Epidermal melanocyte (primary cell): ENCODE measurements at regions not wholly inside any gene's neighbourhood (a gene's known extent, or its start where the extent isn't known, plus 50 kb on each side); places are given as distances from the start of the nearest gene placed in this dataset.
"Not testable (repeated sequence)": the region's sequence is repeated elsewhere in the genome, so short reads cannot be mapped to it uniquely, and the experiment has no call there.

Experiments used
- DNase-seq: peaks from one replicate; pipeline ENCODE4 v3.0.0; 2011; ENCODE audit warnings: low spot score; ENCODE audit not compliant: insufficient read length

DNA sequence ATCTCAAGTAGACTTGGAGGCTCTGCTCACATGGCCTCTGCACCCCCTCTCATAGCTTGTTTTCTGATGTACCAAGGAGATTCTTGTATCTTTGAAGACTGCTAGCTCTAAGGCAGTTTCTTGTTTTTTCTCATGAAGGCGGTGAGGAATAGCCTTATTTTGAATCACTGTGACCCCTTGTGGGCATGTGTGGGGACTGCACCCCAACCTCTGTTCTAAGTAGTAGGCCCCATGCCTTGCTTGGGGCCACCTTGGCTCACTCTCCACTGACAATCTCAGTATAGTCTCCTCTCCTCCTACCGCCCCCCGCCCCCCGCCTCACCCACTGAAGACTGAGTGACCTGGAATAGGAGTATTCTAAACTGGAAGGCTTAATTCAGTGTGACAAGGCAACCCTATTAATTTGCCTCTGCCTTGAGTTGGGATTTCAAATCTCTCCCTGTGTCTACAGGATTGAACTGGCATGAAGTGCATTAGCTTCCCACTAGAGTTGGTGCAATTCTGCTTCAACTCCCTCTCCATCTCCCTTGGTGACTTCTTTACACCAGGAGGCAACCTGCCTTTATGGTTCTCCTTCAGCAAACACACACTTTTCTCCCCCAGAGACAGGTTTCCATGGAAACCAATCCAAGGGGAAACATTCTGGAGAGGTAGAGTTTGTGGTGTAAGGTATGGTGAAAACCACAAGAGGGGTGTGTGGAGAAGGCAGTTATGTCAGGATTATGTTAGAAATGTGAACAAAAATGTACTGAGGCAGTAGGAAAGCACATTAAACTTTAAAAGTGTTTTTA, 75.4 kb upstream of the ECI2 start:
- DNase-seq, result peak; percentile 43

DNA sequence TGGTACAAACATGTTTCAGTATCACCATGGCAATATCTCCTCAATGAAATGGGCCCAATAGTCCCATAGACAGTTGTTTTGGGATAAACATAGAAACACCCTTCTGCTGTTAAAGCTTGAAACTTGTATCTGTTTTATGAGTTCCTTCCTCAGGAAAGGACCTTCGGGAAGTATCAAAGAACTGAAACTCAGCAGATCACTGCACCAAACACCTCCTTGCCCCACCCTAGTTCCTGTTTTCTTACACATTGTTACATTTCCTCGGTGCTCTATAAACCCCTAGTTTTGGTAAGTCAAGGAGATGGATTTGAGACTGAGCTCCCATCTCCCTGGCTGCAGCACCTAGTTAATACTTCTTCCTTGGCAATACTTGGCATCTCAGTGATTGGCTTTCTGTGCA, 73.8 kb upstream of the ECI2 start:
- no peak for DNase-seq

DNA sequence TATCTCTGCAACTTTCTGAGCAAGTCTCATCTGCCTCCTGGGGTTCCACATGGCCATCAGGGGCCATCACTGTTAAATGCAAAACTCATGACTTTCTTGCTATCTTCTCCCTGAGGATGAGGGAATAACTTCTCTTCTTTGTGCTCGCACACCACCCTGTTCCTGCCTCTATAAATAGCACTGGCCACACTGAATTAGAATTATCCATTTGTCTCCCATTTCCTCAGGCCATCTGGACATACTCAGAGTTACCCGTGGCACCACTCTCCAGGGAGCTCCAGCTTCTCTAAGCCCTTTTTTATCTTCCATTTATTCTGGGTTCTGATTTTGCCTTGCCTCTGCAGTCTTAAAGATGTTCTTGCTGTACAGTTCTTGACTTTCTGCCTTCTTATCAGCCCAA, 72.8 kb upstream of the ECI2 start:
- peak; percentile 47 for DNase-seq

DNA sequence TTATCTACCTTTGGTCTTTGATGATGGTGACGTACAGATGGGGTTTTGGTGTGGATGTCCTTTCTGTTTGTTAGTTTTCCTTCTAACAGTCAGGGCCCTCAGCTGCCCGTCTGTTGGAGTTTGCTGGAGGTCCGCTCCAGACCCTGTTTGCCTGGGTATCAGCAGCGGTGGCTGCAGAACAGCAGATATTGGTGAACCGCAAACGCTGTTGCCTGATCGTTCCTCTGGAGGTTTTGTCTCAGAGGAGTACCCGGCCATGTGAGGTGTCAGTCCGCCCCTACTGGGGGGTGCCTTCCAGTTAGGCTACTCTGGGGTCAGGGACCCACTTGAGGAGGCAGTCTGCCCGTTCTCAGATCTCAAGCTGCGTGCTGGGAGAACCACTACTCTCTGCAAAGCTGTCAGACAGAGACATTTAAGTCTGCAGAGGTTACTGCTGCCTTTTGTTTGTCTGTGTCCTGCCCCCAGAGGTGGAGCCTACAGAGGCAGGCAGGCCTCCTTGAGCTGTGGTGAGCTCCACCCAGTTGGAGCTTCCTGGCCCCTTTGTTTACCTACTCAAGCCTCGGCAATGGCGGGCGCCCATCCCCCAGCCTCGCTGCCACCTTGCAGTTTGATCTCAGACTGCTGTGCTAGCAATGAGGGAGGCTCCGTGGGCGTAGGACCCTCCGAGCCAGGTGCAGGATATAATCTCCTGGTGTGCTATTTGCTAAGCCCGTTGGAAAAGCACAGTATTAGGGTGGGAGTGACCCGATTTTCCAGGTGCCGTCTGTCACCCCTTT, 68.5 kb upstream of the ECI2 start:
- not testable (repeated sequence) for DNase-seq

DNA sequence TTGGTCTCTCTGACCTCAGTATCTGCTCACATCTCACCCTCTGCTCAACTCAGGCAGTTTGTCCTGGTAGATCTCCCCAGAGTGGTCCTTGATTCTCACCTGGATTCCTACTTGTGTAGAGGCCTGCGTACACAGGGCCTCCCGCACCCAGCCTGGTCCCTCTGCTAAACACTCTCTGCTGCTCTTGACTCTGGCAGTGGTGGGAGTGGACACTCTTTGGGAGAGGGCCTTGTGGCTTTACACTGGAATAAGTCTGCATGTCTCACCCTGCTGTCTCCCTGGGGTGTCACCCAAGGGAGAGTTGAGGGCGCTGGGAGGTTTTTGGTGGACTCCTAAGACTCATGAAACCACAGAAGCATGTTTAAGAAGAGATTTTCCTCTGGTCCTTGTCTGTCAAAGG, 57.3 kb upstream of the ECI2 start:
- no peak for DNase-seq

DNA sequence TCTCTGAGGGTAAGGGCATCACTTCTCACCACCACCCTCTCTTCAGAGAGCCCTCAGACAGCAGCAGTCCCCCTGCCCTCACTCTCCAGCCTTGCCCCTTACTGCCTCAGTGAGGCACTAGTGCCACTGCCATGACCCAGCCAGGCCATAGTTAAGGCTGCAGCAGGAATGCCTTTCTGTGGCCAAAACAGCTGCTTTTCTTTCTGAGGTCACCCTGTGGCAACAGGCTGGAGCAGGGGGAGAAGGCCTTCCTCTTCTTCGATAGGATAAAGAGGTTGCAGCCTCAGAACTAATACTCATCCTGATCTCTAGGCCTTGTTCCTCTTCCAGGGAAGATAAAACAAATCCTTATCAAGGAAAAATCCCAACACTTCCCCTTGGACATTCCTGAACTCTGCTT, 56.8 kb upstream of the ECI2 start:
- DNase-seq, result no peak

DNA sequence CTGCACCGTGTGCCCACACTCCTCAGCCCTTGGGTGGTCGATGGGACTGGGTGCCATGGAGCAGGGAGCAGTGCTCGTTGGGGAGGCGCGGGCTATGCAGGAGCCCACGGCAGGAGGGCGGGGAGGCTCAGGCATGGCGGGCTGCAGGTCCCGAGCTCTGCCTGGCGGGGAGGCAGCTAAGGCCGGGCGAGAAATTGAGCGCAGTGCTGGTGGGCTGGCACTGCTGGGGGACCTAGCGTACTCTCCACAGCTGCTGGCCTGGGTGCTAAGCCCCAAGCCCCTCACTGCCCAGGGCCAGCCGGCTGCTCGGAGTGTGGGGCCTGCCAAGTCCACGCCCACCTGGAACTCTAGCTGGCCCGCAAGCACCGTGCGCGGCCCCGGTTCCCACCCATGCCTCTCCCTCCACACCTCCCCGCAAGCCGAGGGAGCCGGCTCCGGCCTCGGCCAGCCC, 55.9 kb upstream of the ECI2 start:
- DNase-seq, result no peak

DNA sequence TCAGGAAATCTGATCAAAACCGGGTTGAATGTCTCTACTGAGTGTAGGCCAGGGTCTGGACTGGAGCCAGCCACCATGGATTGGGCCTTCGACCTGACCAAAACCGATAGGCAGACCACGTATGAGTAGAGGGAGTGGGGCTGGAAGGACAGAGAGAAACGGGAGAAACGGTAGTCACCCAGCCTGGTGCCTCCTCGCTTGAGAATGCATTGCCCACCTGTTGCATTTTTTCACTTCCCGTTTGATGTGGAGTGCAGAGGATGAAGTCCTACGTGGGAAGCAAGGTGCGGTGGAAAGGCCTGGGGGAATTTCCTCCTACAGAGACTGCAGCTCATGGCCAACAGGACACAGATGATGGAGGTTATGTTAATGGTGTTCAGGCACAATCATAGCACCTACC, 53.9 kb upstream of the ECI2 start:
- DNase-seq, result no peak

DNA sequence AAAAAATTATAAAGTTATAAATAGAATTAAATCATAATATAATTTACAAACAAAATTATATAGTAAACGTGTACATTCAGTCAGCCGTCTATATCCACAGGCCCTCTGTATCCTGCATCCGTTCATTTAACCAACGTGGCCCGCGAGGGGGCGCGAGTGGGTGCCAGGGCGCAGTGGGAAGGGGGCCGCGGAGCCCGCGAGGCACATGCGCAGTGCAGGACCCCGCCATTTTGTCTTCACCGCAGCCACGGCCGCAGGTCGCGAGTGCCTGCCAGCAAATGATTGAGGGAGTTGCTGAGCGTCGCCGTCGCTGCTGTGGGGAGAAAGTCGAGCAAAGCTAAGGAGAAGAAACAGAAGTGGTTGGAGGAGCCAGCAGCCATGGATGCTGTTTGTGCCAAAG, 53.4 kb upstream of the ECI2 start:
- no peak for DNase-seq

DNA sequence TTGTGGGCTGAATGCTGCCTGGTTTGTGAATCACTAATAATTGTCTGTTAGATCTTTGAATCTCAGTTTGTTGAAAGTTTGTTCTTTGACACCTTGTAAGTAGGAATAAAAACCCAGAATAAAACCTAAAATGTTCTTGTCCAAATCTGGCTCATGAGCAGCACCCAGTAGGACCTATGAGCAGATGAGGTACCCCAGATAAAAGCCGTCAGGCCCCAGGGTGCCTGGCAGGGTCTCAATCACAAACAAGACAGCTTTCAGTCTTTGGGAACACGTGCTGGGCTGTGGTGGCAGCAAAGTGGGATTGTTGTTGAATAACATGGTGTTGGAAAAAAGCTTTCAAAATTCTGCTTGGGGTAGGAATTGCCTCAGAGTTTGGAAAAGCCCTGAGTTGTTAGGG, 52.1 kb upstream of the ECI2 start:
- DNase-seq, result no peak

DNA sequence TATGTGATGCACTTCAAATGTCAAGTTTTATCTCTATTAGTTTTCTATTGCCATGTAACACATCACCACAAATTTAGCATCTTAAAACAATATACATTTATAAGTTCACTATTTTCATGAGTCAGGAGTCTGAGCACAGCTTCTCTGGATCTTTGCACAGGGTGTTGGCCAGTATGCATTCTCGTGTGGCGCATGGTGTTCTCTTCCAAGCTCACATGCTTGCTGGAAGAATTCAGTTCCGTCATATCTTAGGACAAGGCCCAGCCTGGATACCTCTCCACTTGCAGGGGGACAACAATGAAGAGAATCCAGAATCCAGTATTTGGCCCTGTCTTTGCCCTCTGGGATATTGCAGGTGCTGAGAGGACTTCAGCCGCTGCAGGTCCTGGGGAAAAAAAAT, 51.0 kb upstream of the ECI2 start:
- DNase-seq, result no peak

DNA sequence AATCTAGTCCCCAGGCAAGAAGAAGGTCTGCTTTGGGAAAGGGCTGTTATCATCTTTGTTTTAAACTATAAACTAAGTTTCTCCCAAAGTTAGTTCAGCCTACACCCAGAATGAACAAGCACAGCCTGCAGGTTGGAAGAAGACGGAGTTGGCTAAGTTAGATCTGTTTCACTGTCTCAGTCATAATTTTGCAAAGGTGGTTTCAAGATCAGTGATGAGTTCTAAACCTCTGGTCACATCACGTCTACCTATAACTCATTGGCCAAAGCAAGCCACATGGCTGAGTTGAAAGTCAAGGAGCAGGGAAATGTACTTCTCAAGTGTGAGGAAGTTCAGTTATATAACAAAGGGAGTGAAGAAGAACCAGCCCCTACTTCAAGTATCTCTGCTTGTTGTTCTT, 50.5 kb upstream of the ECI2 start:
- DNase-seq, result no peak

DNA sequence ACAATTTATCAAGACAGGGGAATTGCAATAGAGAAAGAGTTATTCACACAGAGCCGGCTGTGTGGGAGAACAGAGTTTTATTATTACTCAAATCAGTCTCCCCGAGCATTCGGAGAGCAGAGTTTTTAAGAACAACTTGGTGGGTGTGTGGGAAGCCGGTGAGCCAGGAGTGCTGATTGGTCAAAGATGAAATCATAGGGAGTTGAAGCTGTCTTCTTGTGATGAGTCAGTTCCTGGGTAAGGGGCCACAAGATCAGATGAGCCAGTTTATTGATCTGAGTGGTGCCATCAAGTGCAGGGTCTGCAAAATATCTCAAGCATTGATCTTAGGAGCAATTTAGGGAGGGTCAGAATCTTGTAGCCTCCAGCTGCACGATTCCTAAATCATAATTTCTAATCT, 50.0 kb upstream of the ECI2 start:
- no peak for DNase-seq
